SK-MEL-5 (cell line): ENCODE measurements at regions not wholly inside any gene's neighbourhood (a gene's known extent, or its start where the extent isn't known, plus 50 kb on each side); places are given as distances from the start of the nearest gene placed in this dataset.
"Not testable (repeated sequence)": the region's sequence is repeated elsewhere in the genome, so short reads cannot be mapped to it uniquely, and the experiment has no call there.

ENCODE experiments used
- DNase-seq: peaks from one replicate; pipeline ENCODE4 v3.0.0-alpha.2; 2016; ENCODE audit warnings: low read depth, low spot score
- in situ Hi-C: cut with HindIII; loops from 2 replicates; pipeline ENCODE4 v1.10.0; 2016; ENCODE audit warnings: low sequenced_read_pairs, high pct_unique_total_duplicates, low pct_unique_long_range_greater_than_20kb

GRCh38 chr2:16393500-16394071 lies 272.0 kb downstream of the CYRIA start:
- DNase-seq, result no peak
- in situ Hi-C loops, result no loop called here

DNA sequence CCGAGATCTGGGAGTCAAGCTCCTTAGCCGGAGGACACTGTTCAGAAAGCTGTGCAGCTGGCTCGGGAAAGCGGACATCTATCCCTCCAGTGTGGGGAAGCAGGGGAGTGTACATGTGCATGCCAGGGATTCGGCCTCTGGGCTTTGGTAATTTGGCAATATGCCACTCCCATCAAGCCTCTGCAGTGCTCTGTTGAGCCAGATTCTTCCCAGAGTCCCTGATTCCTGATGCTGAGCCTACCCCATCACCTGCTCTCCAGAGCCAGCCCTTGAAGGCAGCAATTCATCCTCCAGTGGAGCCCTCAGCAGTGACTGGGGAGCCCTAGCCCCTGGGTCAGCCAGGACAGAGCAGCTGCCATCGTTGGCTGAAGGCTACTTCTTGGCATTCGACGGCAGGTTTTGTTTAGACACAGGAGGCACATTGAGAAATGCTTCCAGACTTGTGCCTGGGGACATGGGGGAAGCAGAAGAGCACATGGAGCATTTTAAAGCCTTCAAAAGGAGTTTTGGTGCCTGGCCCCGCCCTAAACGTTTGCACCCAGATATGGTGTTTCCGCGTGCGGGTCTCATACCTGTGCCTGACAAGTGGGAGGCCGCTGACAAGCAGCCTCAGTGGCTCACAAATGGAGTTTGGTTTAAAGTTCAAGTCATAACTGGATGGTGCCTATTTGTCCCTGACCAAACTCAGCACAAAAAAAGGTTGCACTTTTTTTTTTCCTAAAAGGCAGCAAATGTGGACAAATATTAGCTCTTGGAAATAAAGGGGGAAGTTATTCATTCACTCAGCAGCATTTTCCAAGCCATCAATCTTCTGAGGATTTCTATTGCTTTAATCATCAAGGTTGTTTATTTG lies 272.8 kb downstream of the CYRIA start:
- in situ Hi-C loops, result no loop called here

DNA sequence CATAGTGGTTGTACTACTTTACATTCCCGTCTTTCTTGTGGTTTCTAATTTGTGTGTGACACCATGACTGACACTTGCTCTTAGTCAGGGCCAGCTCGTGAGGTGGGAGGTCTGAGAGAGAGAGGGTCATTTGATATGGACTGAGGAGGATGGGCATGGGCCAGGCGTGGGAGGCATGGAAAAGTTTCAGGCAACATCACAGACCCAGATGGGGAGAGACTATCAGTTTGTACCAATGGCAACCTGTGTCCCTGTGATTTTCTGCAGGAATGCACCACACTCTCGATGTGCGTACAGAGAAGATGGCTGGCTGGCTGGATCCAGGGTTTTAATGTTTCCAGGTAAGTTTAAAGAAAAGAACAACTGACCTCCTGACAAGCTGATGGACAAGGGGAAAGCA lies 273.6 kb downstream of the CYRIA start:
- no peak for DNase-seq
- in situ Hi-C loops, result no loop called here

More for the DNA sequence above, 272.8 kb downstream of the CYRIA start:
- no peak for DNase-seq

GRCh38 chr2:16390561-16390960 lies 275.1 kb downstream of the CYRIA start:
- DNase-seq, result no peak
- in situ Hi-C loops, result no loop called here

DNA sequence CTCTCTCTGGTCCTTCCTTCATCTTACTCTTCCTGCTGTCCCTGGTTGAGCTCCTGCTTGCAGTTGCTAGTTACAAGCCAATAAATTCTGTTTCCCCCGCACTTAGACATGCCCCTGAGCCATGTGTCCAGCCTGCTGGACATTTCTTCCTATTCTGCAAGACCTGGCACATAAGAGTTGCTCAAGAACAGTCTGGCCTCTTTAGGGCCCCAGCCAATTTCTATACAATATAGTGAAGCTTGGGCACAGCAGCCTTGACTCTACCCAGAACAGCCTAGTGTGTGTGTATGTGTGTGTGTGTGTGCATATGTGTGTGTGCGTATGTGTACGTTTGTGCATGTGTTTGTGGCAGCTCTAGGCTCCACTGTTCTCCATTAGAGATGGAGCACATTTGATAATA lies 276.0 kb downstream of the CYRIA start:
- no peak for DNase-seq
- in situ Hi-C loops, result no loop called here

DNA sequence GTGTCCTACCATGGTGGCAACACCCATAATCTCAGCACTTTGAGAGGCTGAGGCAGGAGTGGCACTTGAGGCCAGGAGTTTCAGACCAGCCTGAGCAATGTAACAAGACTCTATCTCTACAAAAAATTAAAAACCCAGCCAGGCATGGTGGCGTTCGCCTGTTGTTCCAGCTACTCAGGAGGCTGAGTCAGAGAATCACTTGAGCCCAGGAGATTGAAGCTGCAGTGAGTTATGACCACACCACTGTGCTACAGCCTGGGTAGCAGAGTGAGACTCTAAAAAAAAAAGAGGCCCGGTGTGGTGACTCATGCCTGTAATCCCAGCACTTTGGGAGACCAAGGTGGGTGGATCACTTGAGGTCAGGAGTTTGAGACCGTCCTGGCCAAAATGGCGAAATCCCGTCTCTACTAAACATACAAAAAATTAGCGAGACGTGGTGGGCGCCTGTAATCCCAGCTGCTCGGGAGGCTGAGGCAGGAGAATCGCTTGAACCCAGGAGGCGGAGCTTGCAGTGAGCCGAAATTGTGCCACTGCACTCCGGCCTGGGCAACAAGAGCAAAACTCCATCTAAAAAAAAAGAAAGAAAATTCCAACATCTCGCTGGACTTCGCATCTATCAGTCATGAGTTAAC lies 277.3 kb downstream of the CYRIA start:
- in situ Hi-C loops, DNase-seq: not testable (repeated sequence)

DNA sequence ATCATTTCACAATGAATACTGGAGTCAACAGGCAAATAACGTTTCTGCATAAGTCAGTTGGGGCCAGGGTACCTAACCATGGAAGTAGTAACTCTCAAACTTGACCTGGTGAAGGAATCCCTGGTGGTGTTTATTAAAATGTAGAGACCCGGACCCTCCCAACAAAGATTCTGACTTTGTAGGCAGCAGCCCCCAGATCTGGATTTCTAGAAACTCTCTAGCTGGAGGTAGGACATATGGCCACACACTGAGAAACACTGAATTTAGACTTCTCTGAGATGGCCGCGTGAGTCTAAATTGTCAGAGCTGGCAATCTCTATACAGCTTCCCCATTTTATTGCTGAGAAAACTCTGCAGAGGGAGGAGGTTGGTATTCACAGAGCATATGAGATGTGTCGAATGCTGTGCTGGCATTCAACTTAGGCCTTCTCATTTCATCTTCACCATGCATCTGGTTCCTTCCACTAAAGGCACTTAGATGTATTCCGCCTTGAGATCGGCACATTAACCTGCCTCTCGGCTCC lies 278.1 kb downstream of the CYRIA start:
- in situ Hi-C loops, result no loop called here
- no peak for DNase-seq

DNA sequence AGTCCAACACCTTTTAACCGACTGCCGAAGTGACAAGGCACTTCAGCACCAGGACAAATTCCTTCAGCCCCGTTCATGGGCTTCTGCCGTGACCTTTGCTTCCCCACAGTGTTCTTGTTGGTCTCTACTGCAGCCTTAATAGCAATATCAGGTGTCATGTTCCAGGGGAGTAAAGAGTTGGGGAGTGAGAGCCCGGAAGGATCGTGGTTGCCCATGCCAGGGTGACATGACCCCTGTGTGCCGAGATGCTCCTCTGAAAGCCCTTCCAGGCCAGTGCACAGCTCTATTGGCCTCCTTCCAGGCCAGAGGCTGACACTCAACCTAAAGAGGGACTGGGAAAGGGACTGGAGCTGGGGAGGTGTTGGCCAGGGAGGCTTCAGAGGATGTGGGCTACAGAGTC lies 279.2 kb downstream of the CYRIA start:
- in situ Hi-C loops, result no loop called here
- no peak for DNase-seq

DNA sequence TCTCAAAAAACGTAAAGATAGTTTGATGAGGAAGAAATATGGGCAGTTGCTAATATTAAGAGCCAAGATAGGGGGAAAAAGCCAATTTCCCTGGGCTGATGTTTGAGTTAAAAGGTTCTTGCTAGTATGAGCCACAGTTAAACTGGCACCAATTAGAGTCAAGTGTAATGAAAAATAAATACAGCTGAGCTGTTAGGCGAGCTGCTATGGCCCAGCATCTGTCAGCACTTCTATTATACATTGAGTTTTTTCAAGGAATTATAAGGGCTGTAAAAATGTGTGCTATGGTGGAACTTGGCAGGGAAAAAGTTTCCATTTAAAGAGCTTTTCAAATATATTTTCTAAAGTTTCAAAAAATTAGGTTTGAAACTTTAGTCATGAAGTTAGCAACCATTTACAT lies 279.6 kb downstream of the CYRIA start:
- in situ Hi-C loops, result no loop called here
- no peak for DNase-seq

GRCh38 chr2:16385341-16385740 lies 280.3 kb downstream of the CYRIA start:
- in situ Hi-C loops, result no loop called here

GRCh38 chr2:16383411-16383810 lies 282.2 kb downstream of the CYRIA start:
- in situ Hi-C loops, result no loop called here
- DNase-seq, result no peak

More at GRCh38 chr2:16385341-16385740, 280.3 kb downstream of the CYRIA start:
- DNase-seq, result no peak

GRCh38 chr2:16382451-16382850 lies 283.2 kb downstream of the CYRIA start:
- DNase-seq, result no peak
- in situ Hi-C loops, result no loop called here

DNA sequence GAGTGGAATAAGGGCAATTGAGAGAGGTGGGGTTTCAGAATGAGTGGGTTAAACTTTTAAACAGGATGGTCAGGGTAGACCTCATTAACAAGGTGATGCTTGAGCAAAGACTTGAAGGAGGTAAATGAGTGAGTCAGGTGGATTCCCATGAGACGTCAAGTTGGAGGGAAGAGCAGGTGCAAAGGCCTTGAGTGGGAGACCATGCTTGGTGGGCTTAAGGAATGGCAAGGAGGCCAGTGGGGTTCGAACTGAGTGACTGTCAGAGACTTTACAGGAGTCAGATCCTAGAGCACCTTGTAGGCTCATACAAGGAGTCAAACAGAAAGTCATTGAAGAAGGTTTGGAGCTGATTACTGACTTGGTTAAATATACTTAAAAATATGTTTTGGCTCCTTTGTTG lies 284.1 kb downstream of the CYRIA start:
- in situ Hi-C loops, result no loop called here
- no peak for DNase-seq

- in situ Hi-C loops, DNase-seq: not testable (repeated sequence)
These were observed 285.7 kb downstream of the CYRIA start for GRCh38 chr2:16379901-16380300.

DNA sequence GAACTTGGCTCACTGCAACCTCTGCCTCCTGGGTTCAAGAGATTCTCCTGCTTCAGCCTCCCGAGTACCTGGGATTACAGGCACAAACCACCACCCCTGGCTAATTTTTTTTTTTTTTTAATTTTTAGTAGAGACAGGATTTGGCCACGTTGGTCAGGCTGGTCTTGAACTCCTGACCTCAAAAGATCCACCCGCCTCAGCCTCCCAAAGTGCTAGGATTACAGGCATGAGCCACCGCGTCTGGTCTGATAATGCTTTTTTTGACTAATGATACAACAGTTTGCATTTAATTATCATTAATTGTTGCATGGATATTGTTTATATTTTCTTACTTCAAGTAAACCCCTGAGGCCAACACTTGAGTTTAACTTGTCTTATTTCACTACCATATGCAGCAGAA lies 286.6 kb downstream of the CYRIA start:
- in situ Hi-C loops, DNase-seq: not testable (repeated sequence)

GRCh38 chr2:16378031-16378430 lies 287.6 kb downstream of the CYRIA start:
- in situ Hi-C loops, result no loop called here
- DNase-seq, result no peak

DNA sequence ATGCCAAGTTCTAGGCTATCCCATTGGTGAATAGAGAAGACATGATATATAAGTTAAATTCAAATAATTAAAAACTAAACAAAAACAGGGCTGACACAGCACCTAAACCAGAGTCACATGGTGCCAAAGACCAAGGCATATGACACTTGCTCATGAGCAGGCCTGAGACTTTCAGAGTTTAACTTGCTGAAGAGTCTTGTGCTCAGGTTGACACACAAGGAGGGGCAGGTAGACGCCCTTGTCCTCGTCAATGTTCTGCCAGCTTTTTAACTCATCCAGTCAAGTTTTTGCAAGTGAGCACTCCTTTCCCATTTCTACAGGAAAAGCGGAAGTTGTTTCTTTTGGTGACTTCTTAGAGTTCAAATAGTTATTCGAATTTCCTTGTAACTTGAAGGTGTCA lies 289.7 kb downstream of the CYRIA start:
- in situ Hi-C loops, result no loop called here
- DNase-seq, result no peak

DNA sequence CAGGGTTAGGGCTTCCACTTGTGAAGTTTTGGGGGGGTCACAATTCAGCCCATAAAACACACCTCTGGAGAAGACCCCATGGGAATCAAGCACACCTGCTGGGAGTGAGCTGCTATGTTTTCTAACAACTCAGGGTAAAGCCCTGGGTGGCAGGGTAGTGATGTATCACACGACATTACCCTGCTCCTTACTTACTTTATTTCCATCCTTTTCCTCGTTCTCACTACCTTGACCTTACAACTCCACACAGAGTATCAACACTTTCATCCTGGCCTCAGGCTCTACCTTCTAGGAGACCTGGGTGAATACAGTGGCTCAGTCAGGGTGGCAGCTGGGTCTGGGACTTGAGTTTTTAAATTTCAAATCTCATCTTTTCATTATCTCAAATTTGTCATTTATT lies 290.3 kb downstream of the CYRIA start:
- in situ Hi-C loops, result no loop called here
- no peak for DNase-seq

- in situ Hi-C loops, result no loop called here
- DNase-seq, result no peak
These were observed 291.0 kb downstream of the CYRIA start for GRCh38 chr2:16374671-16375070.
